Peyer's patch (tissue), 4 donors: ENCODE measurements at regions not wholly inside any gene's neighbourhood (a gene's known extent, or its start where the extent isn't known, plus 50 kb on each side); places are given as distances from the start of the nearest gene placed in this dataset.

Experiments
- POLR2A ChIP-seq, 2 donors: fragments of 450-650 bp; IDR thresholded peaks; one replicate each; pipeline ENCODE4 v1.5.1; 2017; ENCODE audit warnings: antibody characterized with exemption in 2 of 2, mild to moderate bottlenecking in 2 of 2, moderate library complexity in 2 of 2
- TF ChIP-seq, protein P1 (sequence below), 6 experiments: fragments of 450-650 bp in 4 of 6; fragments of 200-600 bp in 2 of 6; sonication (generic) in 1 of 6; IDR thresholded peaks; one replicate each; pipeline ENCODE4 v1.5.1; 2017 to 2019; ENCODE audit warnings: antibody characterized with exemption in 6 of 6, mild to moderate bottlenecking in 3 of 6, moderate library complexity in 1 of 6

DNA sequence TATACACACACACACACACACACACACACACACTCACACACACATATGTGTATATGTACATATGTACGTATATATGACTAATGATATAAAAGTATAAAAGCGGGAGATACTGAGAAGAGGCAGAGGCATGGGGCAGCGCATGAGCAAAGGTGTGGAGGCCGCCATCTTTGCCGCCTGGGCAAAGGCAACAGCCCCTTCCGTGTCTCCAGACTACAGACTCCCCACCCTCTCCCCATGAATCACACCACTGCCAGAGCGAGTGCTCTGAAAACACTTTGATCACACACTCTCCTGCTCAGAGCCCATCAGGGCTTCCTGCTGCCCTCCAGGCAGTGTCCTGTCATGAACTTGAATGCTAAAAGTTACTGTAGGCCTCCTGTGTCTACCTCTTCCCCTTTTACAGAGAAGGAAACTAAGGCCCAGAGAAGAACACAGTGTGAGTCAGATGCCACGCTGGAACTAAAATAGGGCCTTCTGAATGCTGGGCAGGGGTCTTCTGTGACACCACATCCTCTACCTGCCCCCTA lies 54.7 kb upstream of the SSBP3 start:
- TF ChIP-seq, protein P1, sequence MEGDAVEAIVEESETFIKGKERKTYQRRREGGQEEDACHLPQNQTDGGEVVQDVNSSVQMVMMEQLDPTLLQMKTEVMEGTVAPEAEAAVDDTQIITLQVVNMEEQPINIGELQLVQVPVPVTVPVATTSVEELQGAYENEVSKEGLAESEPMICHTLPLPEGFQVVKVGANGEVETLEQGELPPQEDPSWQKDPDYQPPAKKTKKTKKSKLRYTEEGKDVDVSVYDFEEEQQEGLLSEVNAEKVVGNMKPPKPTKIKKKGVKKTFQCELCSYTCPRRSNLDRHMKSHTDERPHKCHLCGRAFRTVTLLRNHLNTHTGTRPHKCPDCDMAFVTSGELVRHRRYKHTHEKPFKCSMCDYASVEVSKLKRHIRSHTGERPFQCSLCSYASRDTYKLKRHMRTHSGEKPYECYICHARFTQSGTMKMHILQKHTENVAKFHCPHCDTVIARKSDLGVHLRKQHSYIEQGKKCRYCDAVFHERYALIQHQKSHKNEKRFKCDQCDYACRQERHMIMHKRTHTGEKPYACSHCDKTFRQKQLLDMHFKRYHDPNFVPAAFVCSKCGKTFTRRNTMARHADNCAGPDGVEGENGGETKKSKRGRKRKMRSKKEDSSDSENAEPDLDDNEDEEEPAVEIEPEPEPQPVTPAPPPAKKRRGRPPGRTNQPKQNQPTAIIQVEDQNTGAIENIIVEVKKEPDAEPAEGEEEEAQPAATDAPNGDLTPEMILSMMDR (IDR thresholded peaks at IDR 0.05): no peak
- TF ChIP-seq POLR2A (IDR thresholded peaks at IDR 0.05): no peak
